ENCODE measurements at regions not wholly inside any gene's neighbourhood (a gene's known extent, or its start where the extent isn't known, plus 50 kb on each side); places are given as distances from the start of the nearest gene placed in this dataset.

DNA sequence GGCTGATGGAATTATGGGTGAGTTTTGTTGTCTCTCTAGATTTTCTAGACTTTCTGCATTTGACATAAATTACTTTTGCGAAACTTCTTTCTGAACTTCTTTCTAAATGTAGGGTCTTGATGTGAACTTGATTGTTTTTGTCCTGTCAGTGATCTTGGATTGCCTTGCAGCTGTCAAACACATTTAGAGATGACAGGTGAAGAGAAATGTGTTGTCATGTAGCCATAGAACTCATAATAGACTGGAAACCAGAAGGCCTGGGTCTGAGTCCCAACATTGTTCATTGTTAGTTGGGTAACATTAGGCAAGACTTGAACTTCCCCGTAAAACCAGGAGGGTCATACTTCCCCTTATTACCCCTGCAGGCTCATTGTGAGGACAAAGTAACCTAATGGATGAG, 109.0 kb downstream of the LRIG3 start:
- DNase-seq (ENCODE audit: low read depth, low spot score), result no peak
- H3K4me1 ChIP-seq (ENCODE audit: control insufficient read depth, insufficient read depth, low read length), result no peaks in the 10 kb centered on the region
- no peaks in the 10 kb centered on the region for H3K36me3 ChIP-seq (ENCODE audit: control insufficient read depth, insufficient read depth, low read length)
- H3K4me3 ChIP-seq (ENCODE audit: low read depth in 2 of 2, low read length in 2 of 2), result no peak overlapping the region
- ChIA-PET CTCF (no interaction called here), POLR2A (no interaction called here)
- no peaks in the 10 kb centered on the region for H3K9me3 ChIP-seq (ENCODE audit: control insufficient read depth, insufficient read depth, low read depth, low read length)
- no peaks in the 10 kb centered on the region; the same call in 1 of the 2 replicates for H3K27me3 ChIP-seq (ENCODE audit: control insufficient read depth, insufficient read depth, low read length)
- ATAC-seq, result no peak
- TF ChIP-seq TCF7L2 (IDR thresholded peaks at IDR 0.05; ENCODE audit: low read depth, low read length) (no peak), POLR2AphosphoS5 (IDR thresholded peaks at IDR 0.05; ENCODE audit: low read depth, low read length) (no peak), SIN3A (IDR thresholded peaks at IDR 0.05; ENCODE audit: borderline replicate concordance, insufficient read depth, low read depth, low read length) (no peak)
- TF ChIP-seq, protein P1, sequence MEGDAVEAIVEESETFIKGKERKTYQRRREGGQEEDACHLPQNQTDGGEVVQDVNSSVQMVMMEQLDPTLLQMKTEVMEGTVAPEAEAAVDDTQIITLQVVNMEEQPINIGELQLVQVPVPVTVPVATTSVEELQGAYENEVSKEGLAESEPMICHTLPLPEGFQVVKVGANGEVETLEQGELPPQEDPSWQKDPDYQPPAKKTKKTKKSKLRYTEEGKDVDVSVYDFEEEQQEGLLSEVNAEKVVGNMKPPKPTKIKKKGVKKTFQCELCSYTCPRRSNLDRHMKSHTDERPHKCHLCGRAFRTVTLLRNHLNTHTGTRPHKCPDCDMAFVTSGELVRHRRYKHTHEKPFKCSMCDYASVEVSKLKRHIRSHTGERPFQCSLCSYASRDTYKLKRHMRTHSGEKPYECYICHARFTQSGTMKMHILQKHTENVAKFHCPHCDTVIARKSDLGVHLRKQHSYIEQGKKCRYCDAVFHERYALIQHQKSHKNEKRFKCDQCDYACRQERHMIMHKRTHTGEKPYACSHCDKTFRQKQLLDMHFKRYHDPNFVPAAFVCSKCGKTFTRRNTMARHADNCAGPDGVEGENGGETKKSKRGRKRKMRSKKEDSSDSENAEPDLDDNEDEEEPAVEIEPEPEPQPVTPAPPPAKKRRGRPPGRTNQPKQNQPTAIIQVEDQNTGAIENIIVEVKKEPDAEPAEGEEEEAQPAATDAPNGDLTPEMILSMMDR (IDR thresholded peaks at IDR 0.05), result no peak
- TF ChIP-seq, protein P2, sequence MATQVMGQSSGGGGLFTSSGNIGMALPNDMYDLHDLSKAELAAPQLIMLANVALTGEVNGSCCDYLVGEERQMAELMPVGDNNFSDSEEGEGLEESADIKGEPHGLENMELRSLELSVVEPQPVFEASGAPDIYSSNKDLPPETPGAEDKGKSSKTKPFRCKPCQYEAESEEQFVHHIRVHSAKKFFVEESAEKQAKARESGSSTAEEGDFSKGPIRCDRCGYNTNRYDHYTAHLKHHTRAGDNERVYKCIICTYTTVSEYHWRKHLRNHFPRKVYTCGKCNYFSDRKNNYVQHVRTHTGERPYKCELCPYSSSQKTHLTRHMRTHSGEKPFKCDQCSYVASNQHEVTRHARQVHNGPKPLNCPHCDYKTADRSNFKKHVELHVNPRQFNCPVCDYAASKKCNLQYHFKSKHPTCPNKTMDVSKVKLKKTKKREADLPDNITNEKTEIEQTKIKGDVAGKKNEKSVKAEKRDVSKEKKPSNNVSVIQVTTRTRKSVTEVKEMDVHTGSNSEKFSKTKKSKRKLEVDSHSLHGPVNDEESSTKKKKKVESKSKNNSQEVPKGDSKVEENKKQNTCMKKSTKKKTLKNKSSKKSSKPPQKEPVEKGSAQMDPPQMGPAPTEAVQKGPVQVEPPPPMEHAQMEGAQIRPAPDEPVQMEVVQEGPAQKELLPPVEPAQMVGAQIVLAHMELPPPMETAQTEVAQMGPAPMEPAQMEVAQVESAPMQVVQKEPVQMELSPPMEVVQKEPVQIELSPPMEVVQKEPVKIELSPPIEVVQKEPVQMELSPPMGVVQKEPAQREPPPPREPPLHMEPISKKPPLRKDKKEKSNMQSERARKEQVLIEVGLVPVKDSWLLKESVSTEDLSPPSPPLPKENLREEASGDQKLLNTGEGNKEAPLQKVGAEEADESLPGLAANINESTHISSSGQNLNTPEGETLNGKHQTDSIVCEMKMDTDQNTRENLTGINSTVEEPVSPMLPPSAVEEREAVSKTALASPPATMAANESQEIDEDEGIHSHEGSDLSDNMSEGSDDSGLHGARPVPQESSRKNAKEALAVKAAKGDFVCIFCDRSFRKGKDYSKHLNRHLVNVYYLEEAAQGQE (IDR thresholded peaks at IDR 0.05; ENCODE audit: insufficient read depth in 1 of 2, low read depth in 2 of 2, low read length in 1 of 2), result no peak
- in situ Hi-C loops (cut with HindIII; ENCODE audit: low pct_unique_long_range_greater_than_20kb, low sequenced_read_pairs), result no loop called here
- no peak overlapping the region for H3K27ac ChIP-seq (ENCODE audit: low read length)
- intact Hi-C loops (cut with micrococcal nuclease; ENCODE audit: unreplicated experiment), result no loop called here
- BruUV-seq (replicated peaks), result no TSS peak

DNA sequence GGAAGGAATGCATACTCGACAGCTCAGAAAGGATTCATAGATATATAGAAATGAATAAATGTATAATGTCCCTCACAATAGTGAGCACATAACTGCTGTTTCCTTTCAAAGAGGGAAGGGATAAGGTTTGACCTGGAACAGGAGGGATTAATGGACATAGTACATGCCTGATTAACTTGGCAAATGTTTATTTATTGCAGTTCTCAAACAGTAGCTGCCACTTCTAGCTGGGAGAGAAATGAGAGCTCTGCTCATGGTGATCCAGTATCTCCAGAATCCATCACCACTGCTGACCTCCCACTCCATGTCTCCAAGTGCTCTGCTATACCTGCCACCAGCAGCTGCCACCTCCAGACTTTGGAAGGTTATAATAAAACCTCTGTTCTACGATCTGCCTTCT, 108.1 kb downstream of the LRIG3 start:
- ChIA-PET CTCF (no interaction called here), POLR2A (no interaction called here)
- TF ChIP-seq POLR2AphosphoS5 (IDR thresholded peaks at IDR 0.05; ENCODE audit: low read depth, low read length), result no peak
- TF ChIP-seq, protein P1 (IDR thresholded peaks at IDR 0.05), result no peak
- no peak for TF ChIP-seq TCF7L2 (IDR thresholded peaks at IDR 0.05; ENCODE audit: low read depth, low read length)
- TF ChIP-seq, protein P2 (IDR thresholded peaks at IDR 0.05; ENCODE audit: insufficient read depth in 1 of 2, low read depth in 2 of 2, low read length in 1 of 2), result no peak
- no peak for TF ChIP-seq SIN3A (IDR thresholded peaks at IDR 0.05; ENCODE audit: borderline replicate concordance, insufficient read depth, low read depth, low read length)
- H3K4me3 ChIP-seq (ENCODE audit: low read depth in 2 of 2, low read length in 2 of 2), result no peak overlapping the region
- in situ Hi-C loops (cut with HindIII; ENCODE audit: low pct_unique_long_range_greater_than_20kb, low sequenced_read_pairs), result no loop called here
- no peaks in the 10 kb centered on the region for H3K36me3 ChIP-seq (ENCODE audit: control insufficient read depth, insufficient read depth, low read length)
- ATAC-seq (no peak), DNase-seq (ENCODE audit: low read depth, low spot score) (no peak)
- no TSS peak for BruUV-seq (replicated peaks)
- H3K27ac ChIP-seq (ENCODE audit: low read length), result no peak overlapping the region
- no peaks in the 10 kb centered on the region for H3K4me1 ChIP-seq (ENCODE audit: control insufficient read depth, insufficient read depth, low read length)
- no peaks in the 10 kb centered on the region for H3K9me3 ChIP-seq (ENCODE audit: control insufficient read depth, insufficient read depth, low read depth, low read length)
- intact Hi-C loops (cut with micrococcal nuclease; ENCODE audit: unreplicated experiment), result no loop called here
- H3K27me3 ChIP-seq (ENCODE audit: control insufficient read depth, insufficient read depth, low read length), result no peaks in the 10 kb centered on the region; the same call in 1 of the 2 replicates

Data from Panc1 (cell line).